ENCODE measurements at regions not wholly inside any gene's neighbourhood (a gene's known extent, or its start where the extent isn't known, plus 50 kb on each side); places are given as distances from the start of the nearest gene placed in this dataset.

DNA sequence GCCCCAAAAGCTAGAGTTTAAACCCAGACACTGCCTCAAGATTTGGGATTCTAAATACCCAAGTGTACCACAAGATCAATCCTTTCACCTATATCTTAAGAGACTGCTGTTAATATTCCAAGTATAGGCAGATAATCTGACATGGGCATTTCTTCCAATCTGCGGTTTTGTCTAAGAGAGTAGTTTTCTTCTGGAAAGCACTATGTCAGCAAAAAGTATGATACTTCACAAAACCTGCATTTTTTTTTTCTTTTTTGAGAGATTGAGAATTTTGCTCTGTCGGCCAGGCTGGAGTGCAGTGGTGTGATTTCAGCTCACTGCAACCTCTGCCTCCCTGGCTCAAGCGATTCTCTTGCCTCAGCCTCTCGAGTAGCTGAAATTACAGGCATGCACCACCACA is 190.7 kb upstream of the TYRP1 start:
- no peak for DNase-seq (ENCODE audit: low read depth, low spot score)

DNA sequence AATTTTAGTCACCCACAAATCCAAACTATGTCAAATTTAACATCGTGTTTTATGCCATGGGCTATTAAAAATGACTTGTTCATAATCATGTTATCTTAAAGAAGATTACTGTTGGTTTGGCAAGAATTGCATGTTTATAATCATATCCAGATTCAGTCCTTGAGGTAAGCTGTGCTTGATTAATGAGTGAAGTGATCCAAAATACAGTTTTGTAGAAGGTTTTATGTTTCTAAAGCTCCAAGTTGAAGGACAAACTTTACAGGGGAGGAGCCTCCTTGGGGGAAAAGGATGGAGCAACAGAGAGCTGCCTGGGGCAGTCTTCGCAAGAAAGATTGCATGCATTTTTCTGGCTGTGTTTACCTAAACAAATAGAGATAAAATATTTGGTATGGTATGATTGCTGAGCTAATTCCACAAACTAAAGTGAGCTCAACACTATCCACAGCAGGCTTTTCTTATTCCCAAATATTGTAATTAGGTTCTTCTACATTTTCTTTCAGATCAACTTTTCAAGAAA is 189.5 kb upstream of the TYRP1 start:
- no peak for DNase-seq (ENCODE audit: low read depth, low spot score)

DNA sequence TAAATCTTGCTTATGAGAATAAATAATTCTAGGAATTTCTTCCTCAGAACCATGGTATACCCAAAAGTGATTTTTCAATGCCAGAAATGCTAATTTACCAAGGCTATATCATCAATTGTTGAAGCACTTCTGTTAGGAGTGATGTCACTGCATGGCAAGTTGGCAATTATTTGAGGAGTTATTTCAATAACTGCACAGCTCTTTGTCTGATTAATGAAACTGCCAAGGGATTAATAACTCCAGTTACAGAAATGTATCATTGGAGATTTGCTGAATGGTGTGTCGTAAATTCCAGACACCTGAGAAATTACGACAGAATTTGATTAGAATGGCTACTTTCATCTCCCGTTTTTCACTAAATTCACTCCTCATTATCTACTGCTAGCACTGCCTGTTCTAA is 182.6 kb upstream of the TYRP1 start:
- DNase-seq (ENCODE audit: low read depth, low spot score), result no peak

DNA sequence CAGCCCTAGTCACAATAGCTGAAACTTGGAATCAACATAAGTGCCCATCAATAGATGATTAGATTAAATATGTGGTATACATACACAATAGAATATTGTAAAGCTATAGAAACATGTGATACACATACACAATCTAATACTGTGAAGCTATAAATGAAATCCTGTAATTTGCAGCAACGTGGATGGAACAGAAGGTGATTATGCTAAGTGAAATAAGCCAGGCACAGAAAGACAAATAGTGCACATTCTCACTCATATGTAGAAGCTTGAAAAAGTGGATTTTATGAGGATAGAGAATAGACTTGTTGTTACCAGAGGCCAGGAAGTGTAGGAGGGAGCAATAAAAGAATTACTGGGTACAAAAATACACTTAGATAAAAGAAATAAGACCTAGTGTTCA is 181.5 kb upstream of the TYRP1 start:
- no peak for DNase-seq (ENCODE audit: low read depth, low spot score)

DNA sequence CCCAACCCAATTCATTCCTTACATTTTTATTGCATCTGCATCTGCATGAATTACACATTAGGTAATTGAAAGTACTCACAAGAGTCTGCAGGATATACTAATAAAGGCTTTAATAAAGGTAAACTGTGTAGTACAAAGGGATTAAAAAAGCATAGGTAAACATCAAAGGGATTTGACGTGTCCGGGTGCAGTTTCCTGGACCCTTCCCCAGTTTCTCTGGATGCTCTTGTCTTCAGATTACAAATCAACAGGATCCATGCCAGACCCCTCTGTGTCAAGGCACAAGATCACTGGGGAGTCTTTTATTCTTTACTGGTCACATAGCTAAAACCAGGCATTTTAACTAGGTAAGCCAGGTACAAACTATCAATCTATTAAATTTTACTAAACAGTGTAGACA is 177.2 kb upstream of the TYRP1 start:
- DNase-seq (ENCODE audit: low read depth, low spot score), result no peak

DNA sequence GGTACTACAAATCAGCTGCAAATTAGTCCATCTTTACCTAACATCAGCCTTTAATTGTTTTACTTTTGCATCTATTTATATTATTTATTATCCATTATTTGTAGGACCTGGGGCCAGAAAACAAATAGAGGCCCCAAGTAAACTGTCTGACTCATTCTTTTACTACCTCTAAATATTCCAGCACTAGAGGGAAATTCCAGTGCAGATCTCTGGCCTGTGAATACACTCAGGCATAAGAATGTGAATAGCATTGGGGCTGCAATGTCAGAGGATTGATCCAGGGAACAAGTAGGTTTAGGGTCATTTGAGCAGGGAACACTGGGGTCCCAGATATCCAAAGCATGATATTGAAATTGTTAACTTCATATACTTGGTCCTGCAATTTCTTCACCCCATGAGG is 176.6 kb upstream of the TYRP1 start:
- DNase-seq (ENCODE audit: low read depth, low spot score), result no peak

DNA sequence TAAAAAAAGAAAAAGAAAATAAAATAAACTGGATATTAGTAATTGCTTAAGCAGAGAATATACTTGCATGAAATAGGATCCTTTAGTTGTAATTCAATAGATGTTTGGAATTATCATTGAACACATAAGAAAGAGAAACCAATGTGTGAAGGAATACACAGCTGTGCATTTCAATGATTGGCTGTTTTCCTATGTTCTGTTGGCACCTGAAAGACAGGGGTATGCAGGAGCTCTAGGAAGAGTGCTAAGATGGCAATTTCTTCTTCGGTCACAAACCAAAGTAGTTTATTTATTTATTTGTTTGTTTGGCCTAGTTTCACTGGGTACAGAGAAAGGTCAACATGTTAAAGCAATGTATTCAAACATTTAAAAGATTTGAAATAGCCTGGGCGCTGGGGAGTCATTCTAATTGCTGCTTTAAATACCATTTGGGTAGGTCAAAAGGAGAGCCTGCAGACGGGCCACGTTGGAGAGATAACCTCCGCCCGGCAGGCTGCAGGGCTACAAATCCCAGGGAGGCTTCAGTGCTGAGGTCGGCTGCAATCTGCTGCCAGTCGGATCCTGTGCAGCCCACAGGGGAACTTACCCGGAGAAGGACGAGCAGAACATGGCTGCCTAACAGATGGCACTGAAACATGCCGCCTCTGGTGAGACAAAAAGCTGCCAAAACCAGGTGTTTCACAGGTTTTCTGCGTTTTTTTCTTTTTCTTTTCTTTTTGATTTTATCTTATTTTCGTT is 154.2 kb upstream of the TYRP1 start:
- no peak for DNase-seq (ENCODE audit: low read depth, low spot score)

DNA sequence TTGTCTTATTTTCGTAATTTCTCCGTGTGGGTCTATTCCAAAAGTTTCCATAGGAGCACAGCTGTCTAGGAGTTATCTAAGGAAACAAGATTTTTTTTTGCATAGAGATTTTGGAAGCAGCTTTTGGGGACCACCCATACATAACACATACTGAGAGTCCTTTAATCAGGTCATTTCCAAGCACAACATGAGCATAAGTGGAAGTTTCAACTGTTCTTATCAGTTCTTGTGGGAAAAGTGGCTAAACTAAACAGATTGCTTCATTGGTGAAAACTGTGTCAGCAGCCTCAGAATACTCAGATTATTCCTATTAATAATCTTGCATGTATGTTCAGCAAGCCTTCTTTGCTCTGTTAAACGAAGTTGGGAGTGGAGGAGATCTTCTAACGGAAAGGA is 153.6 kb upstream of the TYRP1 start:
- DNase-seq (ENCODE audit: low read depth, low spot score), result no peak

DNA sequence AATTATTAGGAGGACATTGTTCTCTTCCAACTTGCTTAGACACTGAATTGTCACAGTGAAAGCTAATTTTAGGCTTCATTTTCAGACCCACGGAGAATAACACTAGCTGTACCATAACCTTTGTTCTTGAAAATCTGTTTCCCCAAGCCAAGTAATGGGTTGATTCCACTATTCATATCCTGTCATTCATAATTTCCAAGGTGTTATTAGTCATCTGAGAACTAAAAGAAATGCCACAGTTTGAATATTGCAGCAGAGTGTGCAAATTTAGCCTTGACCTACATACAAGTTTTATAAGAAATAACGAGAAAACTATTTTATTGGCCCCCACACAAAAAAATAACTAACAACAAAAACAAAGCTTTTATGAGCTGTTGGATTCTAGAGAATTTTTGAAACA is 148.5 kb upstream of the TYRP1 start:
- DNase-seq (ENCODE audit: low read depth, low spot score), result no peak

DNA sequence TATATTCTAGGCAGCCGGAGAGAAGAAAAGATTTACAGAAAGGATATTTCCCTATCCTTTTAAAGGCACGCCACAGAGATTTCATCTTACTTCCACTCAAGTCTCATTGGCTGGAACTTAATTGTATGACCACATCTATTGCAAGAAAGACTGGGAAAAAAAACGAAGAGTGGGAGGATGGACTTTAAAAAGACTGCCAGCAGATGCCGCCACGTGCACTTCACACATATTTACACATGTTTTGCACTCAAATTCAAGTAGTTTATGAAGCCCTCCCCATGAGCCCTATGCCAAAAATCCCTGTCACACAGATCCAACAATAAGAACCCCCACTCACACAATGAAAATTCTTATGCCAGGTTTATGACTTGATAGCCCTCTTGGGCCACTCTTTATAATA is 138.5 kb upstream of the TYRP1 start:
- DNase-seq (ENCODE audit: low read depth, low spot score), result no peak

DNA sequence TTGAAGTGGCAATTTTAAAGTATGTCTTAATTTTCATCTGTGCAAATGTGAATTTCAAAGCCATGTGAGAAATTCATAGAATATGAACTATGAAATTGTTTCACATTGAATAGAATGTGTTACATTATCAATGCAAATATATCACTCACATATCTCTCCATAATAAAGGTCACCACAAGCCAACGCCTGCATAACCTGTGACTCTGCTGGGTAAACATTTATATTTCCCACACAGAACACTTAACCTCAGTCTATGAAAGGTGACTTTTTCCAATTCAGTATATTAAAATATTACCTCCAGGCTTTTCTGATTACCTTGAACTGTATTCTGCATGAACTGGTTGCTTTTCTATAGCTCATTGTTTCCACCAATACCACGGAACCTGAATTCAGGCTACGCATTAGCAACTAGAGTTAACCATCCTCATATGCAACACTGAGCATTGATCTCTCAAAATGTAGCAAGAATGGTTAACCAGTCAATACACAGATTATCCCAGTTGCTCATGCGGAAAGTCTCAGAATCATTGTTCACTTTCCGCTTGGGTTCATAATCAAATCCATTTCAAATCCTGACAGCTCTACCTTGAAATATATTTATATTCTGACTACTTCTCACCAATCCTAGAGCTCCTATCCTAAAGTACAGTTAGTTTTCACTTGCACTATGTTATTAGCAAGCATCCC is 126.6 kb upstream of the TYRP1 start:
- DNase-seq (ENCODE audit: low read depth, low spot score), result no peak

DNA sequence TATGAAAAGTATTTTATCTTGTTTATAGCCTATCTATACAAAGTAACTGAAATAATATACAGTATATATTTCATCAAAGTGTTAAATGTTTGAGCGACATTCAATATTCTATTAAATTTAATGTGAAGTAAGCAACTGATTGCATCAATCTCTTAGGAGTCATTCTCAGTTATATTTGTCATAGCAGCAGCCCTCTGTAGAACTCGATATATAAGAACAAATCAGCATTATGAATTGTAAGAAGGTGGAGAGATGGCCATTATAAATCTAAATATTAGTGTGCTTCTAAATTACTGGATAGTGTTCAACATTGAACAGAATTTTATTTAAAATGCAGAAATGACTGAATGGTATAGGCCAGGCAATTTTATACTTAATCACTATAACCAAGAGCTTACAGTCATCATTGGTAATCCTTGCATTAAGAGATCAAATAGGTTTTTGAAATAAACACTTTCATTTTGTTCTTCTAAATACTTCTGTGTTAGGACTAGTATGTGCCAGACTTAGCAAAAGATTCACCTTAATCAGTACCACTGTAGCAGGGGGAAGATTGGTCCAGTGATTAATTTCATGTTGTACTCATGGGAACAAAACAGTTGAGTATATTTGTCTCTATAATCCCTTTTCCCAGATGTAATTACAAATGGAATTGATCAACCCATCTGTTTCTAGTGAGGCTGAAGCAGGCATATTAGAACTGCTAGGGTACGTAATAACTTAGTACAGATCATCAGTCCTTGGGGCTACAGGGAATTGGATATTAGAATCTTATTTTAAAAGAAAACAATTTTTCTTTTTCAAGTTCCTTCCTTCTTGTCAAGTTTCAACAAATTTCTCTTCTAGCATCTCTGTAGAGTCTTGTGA is 108.3 kb upstream of the TYRP1 start:
- DNase-seq (ENCODE audit: low read depth, low spot score), result no peak

DNA sequence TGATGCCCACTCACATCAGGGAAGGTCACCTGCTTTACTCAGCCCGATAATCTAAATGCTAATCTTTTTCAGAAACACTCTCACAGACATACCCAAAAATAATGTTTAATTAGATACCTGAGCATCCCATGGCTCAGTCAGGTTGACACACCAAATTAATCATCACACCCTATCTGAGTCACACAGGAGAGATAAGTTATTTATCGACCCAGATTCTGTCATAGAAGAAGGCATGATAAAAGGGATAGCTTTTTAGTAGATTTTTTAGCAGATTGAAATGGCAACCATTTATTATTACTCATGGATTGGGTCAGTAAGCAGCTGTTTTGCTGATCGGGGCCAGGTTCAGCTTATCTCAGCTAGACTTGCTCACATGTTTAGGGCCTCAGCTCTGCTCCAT is 97.8 kb upstream of the TYRP1 start:
- DNase-seq (ENCODE audit: low read depth, low spot score), result no peak

DNA sequence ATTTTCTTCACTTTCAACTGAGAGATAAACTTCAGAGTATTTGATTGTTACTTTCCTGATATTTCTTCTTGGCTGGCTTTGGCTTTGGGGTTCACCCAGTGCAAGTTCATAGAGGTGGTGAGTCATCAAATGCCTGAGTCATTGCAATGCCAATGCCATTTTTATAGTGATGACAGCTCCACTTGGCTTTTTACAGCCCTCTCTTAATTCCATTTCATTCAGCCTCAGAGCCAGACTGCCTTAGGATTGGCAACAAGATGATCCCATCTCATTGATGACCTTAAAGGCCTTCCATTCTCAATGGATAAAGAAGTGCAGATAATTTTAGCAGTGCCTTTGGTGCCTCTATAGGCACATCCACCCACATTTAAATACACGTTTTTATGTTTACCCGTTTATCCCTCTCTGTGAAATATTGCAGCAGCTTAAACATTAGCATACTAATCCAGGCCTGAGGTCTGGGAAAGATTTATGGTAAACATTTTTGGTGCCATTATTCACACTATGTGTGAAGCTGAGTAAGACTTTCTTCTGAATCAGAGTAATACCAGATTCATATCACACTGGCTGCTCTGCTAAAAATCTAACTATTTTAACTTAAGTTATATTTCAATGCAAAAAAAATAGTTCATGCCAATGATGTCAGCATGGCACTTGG is 88.9 kb upstream of the TYRP1 start:
- DNase-seq (ENCODE audit: low read depth, low spot score), result no peak

DNA sequence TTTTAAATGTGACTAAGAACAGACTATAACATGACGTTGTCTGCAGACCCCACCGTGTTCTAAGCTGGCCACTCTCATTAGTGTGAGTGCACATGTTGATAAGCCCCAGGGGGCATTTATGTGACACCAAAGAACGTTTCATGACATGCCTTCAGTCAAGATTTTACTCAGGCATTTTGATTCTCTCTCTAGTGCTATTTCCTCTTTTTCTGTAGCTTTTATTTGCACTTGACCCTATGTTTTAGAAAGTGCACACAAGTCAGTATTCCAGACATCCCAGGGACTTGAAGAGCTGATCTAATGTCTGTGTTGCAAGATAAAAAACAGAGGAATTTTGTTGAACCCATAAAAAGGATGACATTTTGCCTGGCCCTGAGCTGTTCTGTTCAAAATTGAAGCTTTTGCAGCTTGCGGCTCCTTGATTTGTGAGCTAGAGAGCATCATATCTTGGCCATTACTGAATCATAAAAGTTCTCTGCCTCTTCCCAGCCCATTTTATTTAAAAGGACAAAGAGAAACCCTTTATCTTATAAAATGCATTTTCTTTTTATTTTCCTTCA is 80.9 kb upstream of the TYRP1 start:
- no peak for DNase-seq (ENCODE audit: low read depth, low spot score)

DNA sequence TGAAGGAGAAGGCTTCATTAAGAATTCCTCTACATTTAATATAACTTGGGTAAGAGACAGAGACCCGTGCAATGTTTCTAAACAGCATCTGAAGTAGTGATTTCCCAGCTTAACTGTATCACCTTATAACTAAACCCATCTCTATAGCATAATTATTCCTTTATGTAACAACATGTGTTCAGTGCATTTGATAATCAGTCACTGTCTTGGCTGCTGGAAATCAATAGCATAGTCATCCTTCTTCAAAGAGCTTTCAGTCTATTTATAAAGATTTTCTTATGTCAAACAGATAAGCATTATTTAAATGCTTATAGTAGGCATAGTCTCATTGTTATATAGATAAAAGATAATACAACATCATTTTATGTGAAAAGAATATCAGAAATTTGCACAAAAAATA is 80.1 kb upstream of the TYRP1 start:
- no peak for DNase-seq (ENCODE audit: low read depth, low spot score)

DNA sequence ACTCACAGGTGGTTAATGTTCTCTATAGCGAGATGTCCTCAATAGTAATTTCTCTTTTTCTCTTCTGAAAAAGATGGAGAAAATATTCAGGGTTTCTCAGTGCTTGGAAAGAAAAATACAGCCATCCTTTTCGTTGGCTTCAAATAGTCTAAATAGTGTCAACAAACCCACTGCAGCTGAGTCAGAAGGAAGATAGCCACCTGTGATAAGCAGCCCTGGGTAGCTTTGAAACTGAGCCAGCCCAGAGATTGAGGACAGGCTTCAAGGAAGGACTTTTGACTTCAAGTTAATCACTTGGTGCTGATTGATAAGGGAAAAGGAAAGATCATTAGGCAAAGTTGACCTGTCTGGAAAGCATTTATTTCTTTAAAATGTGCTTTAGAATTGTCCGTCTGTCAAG is 78.7 kb upstream of the TYRP1 start:
- DNase-seq (ENCODE audit: low read depth, low spot score), result no peak

DNA sequence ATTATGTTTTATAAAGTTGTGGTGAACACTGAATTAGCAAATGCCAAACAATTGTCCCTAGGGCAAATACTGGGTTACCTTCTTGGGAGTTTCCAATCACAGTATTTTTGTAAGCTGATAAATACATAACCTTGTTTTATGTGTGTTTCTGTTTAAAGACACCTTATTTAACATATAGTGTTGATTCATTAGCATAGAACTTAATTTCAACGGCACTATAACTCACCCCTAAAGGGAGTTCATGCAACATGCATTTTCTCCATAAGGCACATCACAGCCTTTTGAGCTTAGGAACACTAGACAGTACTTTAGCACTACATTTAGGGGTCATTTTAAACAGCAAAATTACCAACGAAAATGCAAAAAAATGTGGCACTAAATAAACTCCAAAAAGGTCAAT is 74.2 kb upstream of the TYRP1 start:
- no peak for DNase-seq (ENCODE audit: low read depth, low spot score)

DNA sequence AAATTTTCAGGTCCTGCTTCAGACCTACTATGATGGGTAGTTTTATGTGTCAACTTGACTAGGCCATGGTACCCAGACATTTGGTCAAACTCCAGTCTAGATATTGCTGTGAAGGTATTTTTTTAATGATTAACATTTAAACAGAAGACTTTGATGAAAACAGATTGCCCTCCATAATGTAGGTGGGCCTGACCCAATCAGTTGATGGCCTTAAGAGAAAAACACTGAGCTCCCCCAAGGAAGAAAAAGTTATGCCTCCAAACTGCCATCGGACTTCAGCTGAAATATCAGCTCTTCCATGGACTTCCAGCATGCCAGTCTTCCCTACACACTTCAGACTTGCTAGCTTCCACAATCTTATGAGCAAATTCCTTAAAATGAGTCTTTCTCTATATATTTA is 67.3 kb upstream of the TYRP1 start:
- DNase-seq (ENCODE audit: low read depth, low spot score), result no peak

DNA sequence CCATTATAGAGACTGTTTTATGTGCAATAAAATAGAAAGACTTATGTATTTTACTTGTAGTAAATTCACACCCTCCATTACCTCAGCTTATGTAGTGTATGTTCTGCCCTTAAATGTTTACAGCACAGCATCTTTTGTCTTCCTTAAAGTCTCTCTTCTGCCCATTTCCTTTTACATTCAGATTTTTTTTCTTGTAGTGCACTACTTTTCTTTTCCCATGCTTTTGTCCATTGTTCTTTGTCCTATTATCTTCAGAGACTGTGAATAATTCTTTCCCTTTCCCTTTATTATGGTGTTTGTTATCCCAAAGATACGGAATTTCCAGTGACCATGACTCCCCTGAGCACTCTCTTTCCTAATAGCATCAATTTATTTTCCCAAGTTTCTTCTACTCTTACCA is 66.1 kb upstream of the TYRP1 start:
- no peak for DNase-seq (ENCODE audit: low read depth, low spot score)

DNA sequence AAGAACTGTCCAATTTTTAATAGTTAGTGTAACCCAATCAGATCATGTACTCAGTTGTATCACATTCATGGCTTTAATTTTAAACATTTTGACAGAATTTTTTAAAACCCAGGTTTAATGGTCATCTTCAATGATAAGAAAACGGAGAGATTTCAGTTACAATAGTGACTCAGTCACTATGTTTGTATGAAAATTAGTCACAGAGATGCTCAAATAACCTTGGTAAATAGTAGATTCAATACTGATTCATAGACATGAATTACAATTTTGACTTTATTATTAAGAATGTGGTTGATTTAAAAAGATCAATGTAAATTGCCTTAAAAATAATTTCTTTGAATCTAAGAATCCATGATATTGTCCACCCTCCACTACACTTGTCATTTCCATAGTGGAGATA is 64.6 kb upstream of the TYRP1 start:
- no peak for DNase-seq (ENCODE audit: low read depth, low spot score)

All from pulmonary artery endothelial cell (primary cell).